Keratinocyte (primary cell): ENCODE measurements at regions not wholly inside any gene's neighbourhood (a gene's known extent, or its start where the extent isn't known, plus 50 kb on each side); places are given as distances from the start of the nearest gene placed in this dataset.

ENCODE experiments used
- DNase-seq: peaks from one replicate; pipeline ENCODE4 v3.0.0-alpha.2; 2011; ENCODE audit warnings: low read depth, missing footprints, low spot score
- FAIRE-seq: peaks from 2 replicates; lab custom pipeline; 2011; peaks lifted over from hg19 to GRCh38; lab: Jason Lieb, UNC
- H2AFZ ChIP-seq: 2 replicates; pipeline ENCODE4 v1.6.0; 2012; ENCODE audit warnings: low read length, control low read depth, inconsistent platforms; ENCODE audit not compliant: control insufficient read depth
- H3K27ac ChIP-seq: 2 replicates; pipeline ENCODE4 v1.5.1; 2011; ENCODE audit warnings: low read length; ENCODE audit not compliant: control insufficient read depth, insufficient read depth
- H3K27me3 ChIP-seq: 3 replicates; pipeline ENCODE4 v1.6.0; 2011; ENCODE audit warnings: low read length; ENCODE audit not compliant: control insufficient read depth, insufficient read depth; ENCODE audit errors: extremely low read depth
- H3K36me3 ChIP-seq, 2 experiments: 2 replicates in 1 of 2; 3 replicates in 1 of 2; pipeline ENCODE4 v1.5.1; 2011; ENCODE audit warnings: low read length in 2 of 2, mild to moderate bottlenecking in 1 of 2; ENCODE audit not compliant: control insufficient read depth in 2 of 2, insufficient read depth in 2 of 2; ENCODE audit errors: extremely low read depth in 1 of 2
- H3K4me1 ChIP-seq: 3 replicates; pipeline ENCODE4 v1.5.1; 2011; ENCODE audit warnings: low read length; ENCODE audit not compliant: control insufficient read depth, insufficient read depth; ENCODE audit errors: extremely low read depth
- H3K4me2 ChIP-seq: 3 replicates; pipeline ENCODE4 v1.6.0; 2011; ENCODE audit warnings: low read depth, low read length; ENCODE audit not compliant: control insufficient read depth, insufficient read depth; ENCODE audit errors: extremely low read depth
- H3K4me3 ChIP-seq, 3 experiments: fragments of 200-600 bp in 1 of 3; sonication (generic) in 1 of 3; 2 replicates in 2 of 3; 3 replicates in 1 of 3; pipeline ENCODE4 v1.5.1; 2011 to 2016; ENCODE audit warnings: low read length in 3 of 3, mild to moderate bottlenecking in 3 of 3, control low read depth in 2 of 3, inconsistent platforms in 1 of 3, low read depth in 1 of 3, mixed read lengths in 1 of 3, mixed run types in 1 of 3, moderate library complexity in 1 of 3; ENCODE audit not compliant: control insufficient read depth in 2 of 3, insufficient read depth in 2 of 3; ENCODE audit errors: extremely low read depth in 1 of 3
- H3K79me2 ChIP-seq: 2 replicates; pipeline ENCODE4 v1.6.0; 2012; ENCODE audit warnings: low read length; ENCODE audit not compliant: control insufficient read depth, insufficient read depth
- H3K9ac ChIP-seq: 3 replicates; pipeline ENCODE4 v1.6.0; 2011; ENCODE audit warnings: low read length; ENCODE audit not compliant: control insufficient read depth, insufficient read depth; ENCODE audit errors: extremely low read depth
- H3K9me1 ChIP-seq: 3 replicates; pipeline ENCODE4 v1.6.0; 2011; ENCODE audit warnings: low read length; ENCODE audit not compliant: control insufficient read depth, insufficient read depth; ENCODE audit errors: extremely low read depth
- H3K9me3 ChIP-seq: 2 replicates; pipeline ENCODE4 v1.5.1; 2012; ENCODE audit warnings: low read depth, low read length; ENCODE audit not compliant: control insufficient read depth
- H4K20me1 ChIP-seq: 3 replicates; pipeline ENCODE4 v1.6.0; 2011; ENCODE audit warnings: low read length; ENCODE audit not compliant: control insufficient read depth, insufficient read depth; ENCODE audit errors: extremely low read depth
- CTCF ChIP-seq, 3 experiments: IDR thresholded peaks in 1 of 3; conservative IDR thresholded peaks in 1 of 3; optimal IDR thresholded peaks in 1 of 3; 2 replicates in 2 of 3; 3 replicates in 1 of 3; pipeline versions ENCODE3 to v1.5.1; 2011; ENCODE audit warnings: low read length in 3 of 3, mild to moderate bottlenecking in 3 of 3, moderate library complexity in 2 of 3, control low read depth in 1 of 3, inconsistent platforms in 1 of 3; ENCODE audit not compliant: insufficient read depth in 2 of 3; ENCODE audit errors: extremely low read depth in 1 of 3
- EZH2 ChIP-seq: IDR thresholded peaks from one replicate; pipeline ENCODE4 v1.6.1; 2012; ENCODE audit warnings: inconsistent platforms, mild to moderate bottlenecking, low read length, moderate library complexity
- dilution Hi-C: fragments of 300-500 bp; cut with MboI; formaldehyde crosslinking; loops from one replicate; pipeline ENCODE4 v1.7.0; 2020; ENCODE audit warnings: low sequenced_read_pairs; ENCODE audit not compliant: extremely low pct_ligation_motif_present

- TF ChIP-seq CTCF (optimal IDR thresholded peaks at IDR 0.05 in 1 of 3, IDR thresholded peaks at IDR 0.05 in 1 of 3, conservative IDR thresholded peaks at IDR 0.05 in 1 of 3; ENCODE audit: extremely low read depth in 1 of 3, insufficient read depth in 2 of 3, low read length in 3 of 3) (no peak), EZH2 (no peak)
- no peaks in the 10 kb centered on the region for H3K27me3 ChIP-seq
- H3K9me1 ChIP-seq = no peaks in the 10 kb centered on the region
- H3K79me2 ChIP-seq = no peaks in the 10 kb centered on the region
- H3K36me3 ChIP-seq = no peaks in the 10 kb centered on the region
- FAIRE-seq (no peak), DNase-seq (no peak)
- H3K9me3 ChIP-seq = no peaks in the 10 kb centered on the region
- H3K4me1 ChIP-seq = no peaks in the 10 kb centered on the region
- H3K27ac ChIP-seq = no peak overlapping the region
- H4K20me1 ChIP-seq = no peaks in the 10 kb centered on the region
- no peak overlapping the region for H3K9ac ChIP-seq
- no peak overlapping the region for H2AFZ ChIP-seq
- no peak overlapping the region for H3K4me3 ChIP-seq
- dilution Hi-C loops = no loop called here
- H3K4me2 ChIP-seq = no peak overlapping the region
Measured at GRCh38 chr2:173843526-173843925, 121.6 kb downstream of the SP3 start.

GRCh38 chr2:173851141-173851641 lies 114.0 kb downstream of the SP3 start:
- H3K4me1 ChIP-seq = no peaks in the 10 kb centered on the region
- H3K36me3 ChIP-seq = no peaks in the 10 kb centered on the region
- no peak overlapping the region for H3K27ac ChIP-seq
- no peaks in the 10 kb centered on the region for H3K79me2 ChIP-seq
- no peaks in the 10 kb centered on the region for H3K9me3 ChIP-seq
- dilution Hi-C loops = no loop called here
- H2AFZ ChIP-seq = no peak overlapping the region
- DNase-seq (no peak), FAIRE-seq (no peak)
- H3K9ac ChIP-seq = no peak overlapping the region
- no peaks in the 10 kb centered on the region for H4K20me1 ChIP-seq
- no peak overlapping the region for H3K4me3 ChIP-seq
- no peaks in the 10 kb centered on the region for H3K27me3 ChIP-seq
- no peak overlapping the region for H3K4me2 ChIP-seq
- H3K9me1 ChIP-seq = no peaks in the 10 kb centered on the region
- TF ChIP-seq CTCF (optimal IDR thresholded peaks at IDR 0.05 in 1 of 3, IDR thresholded peaks at IDR 0.05 in 1 of 3, conservative IDR thresholded peaks at IDR 0.05 in 1 of 3; ENCODE audit: extremely low read depth in 1 of 3, insufficient read depth in 2 of 3, low read length in 3 of 3) (no peak), EZH2 (no peak)
